PC-3 (cell line): ENCODE measurements at regions not wholly inside any gene's neighbourhood (a gene's known extent, or its start where the extent isn't known, plus 50 kb on each side); places are given as distances from the start of the nearest gene placed in this dataset.

Experiments used
- ATAC-seq: fragments of 200-7000 bp; cut with Tn5 transposase; 2 replicates; pipeline ENCODE4 v1.9.1; 2020; ENCODE audit warnings: mild to moderate bottlenecking, moderate library complexity
- BruUV-seq: library from RNA; stranded (reverse); fragments of 400-500 nt; replicated peaks from 2 replicates; lab custom pipeline; 2021; lab: Mats Ljungman, UMichigan
- CTCF ChIA-PET: fragments of 300-600 bp; sonication (Branson Sonifier 250); formaldehyde crosslinking; loops from one replicate; lab custom pipeline; 2022; ENCODE audit warnings: antibody characterized with exemption; lab: Charles Lee
- POLR2A ChIA-PET: fragments of 300-600 bp; sonication (Branson Sonifier 250); formaldehyde crosslinking; loops from one replicate; lab custom pipeline; 2022; ENCODE audit warnings: antibody characterized with exemption; ENCODE audit not compliant: unreplicated experiment; lab: Charles Lee
- DNase-seq: peaks from one replicate; pipeline ENCODE4 v3.0.0-alpha.2; 2015
- H2AFZ ChIP-seq: fragments of 300-600 bp; sonication (generic); 2 replicates; pipeline ENCODE4 v1.6.0; 2016; ENCODE audit warnings: antibody characterized with exemption, low read length
- H3F3A ChIP-seq: fragments of 300-600 bp; sonication (generic); one replicate; pipeline ENCODE4 v1.6.0; 2017; ENCODE audit warnings: antibody characterized with exemption, low read length, control low read depth, mild to moderate bottlenecking; ENCODE audit not compliant: unreplicated experiment
- H3K27ac ChIP-seq: fragments of 300-600 bp; sonication (generic); 2 replicates; pipeline ENCODE4 v1.5.1; 2016; ENCODE audit warnings: mild to moderate bottlenecking, low read length
- H3K27me3 ChIP-seq: fragments of 300-600 bp; sonication (generic); 2 replicates; pipeline ENCODE4 v1.6.1; 2016; ENCODE audit warnings: low read length, mixed read lengths
- H3K36me3 ChIP-seq: fragments of 300-600 bp; sonication (generic); 2 replicates; pipeline ENCODE4 v1.6.1; 2016; ENCODE audit warnings: low read depth, mixed run types, low read length, mixed read lengths
- H3K4me1 ChIP-seq: fragments of 300-600 bp; sonication (generic); 2 replicates; pipeline ENCODE4 v1.5.1; 2016; ENCODE audit warnings: low read length; ENCODE audit not compliant: insufficient read depth
- H3K4me2 ChIP-seq: fragments of 300-600 bp; sonication (generic); 2 replicates; pipeline ENCODE4 v1.6.0; 2016; ENCODE audit warnings: low read length
- H3K4me3 ChIP-seq: fragments of 300-600 bp; sonication (generic); 2 replicates; pipeline ENCODE4 v1.5.1; 2016; ENCODE audit warnings: mild to moderate bottlenecking, low read length, mixed read lengths
- H3K79me2 ChIP-seq: fragments of 300-600 bp; sonication (generic); 2 replicates; pipeline ENCODE4 v1.6.1; 2017; ENCODE audit warnings: low read length, mixed read lengths
- H3K9ac ChIP-seq: fragments of 300-600 bp; sonication (generic); 2 replicates; pipeline ENCODE4 v1.6.0; 2016; ENCODE audit warnings: mild to moderate bottlenecking, low read length
- H3K9me2 ChIP-seq: fragments of 300-600 bp; sonication (generic); replicated peaks from 2 replicates; pipeline ENCODE4 v1.6.1; 2016; ENCODE audit warnings: mixed run types, low read length, mixed read lengths
- H3K9me3 ChIP-seq: fragments of 300-600 bp; sonication (generic); 2 replicates; pipeline ENCODE4 v1.6.1; 2016; ENCODE audit warnings: low read length, mixed read lengths
- H4K20me1 ChIP-seq: fragments of 300-600 bp; sonication (generic); 2 replicates; pipeline ENCODE4 v1.6.1; 2016; ENCODE audit warnings: low read length, mixed read lengths
- EZH2 ChIP-seq: fragments of 300-600 bp; sonication (generic); IDR thresholded peaks from one replicate; pipeline ENCODE4 v1.6.1; 2017; ENCODE audit warnings: antibody characterized with exemption, mild to moderate bottlenecking, low read length; ENCODE audit not compliant: unreplicated experiment
- EZH2phosphoT487 ChIP-seq: fragments of 300-600 bp; sonication (generic); IDR thresholded peaks from 2 replicates; pipeline ENCODE4 v1.6.1; 2018; ENCODE audit warnings: mild to moderate bottlenecking, antibody characterized with exemption, low read length, borderline replicate concordance
- intact Hi-C: fragments of 100-400 bp; cut with micrococcal nuclease; formaldehyde crosslinking; loops from 2 replicates; pipeline ENCODE4 v1.9.0; 2023
- TF ChIP-seq, protein P1 (sequence below): fragments of 300-600 bp; sonication (generic); conservative IDR thresholded peaks from 2 replicates; pipeline ENCODE4 v1.5.1; 2017; ENCODE audit warnings: antibody characterized with exemption, low read depth, mild to moderate bottlenecking, low read length

DNA sequence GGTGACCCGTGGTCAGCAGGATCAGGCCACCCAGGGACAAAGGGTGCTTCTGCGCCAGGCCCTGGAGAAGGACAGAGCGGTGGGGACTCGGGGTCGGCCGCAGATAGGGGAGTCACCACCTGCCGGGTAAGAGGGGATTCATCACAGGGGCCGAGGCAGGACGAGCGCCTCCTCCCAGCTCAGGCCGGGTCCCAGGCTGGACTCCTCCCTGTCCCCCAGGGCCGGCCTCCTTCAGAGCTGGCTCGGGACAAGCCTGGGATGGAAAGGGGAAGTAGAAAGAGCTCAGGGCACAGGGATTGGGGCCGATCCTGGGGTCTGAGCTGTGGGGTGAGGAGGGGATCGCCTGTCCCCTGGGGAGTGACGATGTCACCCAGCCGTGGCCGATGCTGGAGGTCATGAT is 139.4 kb downstream of the GPCPD1 start:
- no peak overlapping the region for H2AFZ ChIP-seq
- H3F3A ChIP-seq, result no peaks in the 10 kb centered on the region
- intact Hi-C loops, result no loop called here
- POLR2A ChIA-PET, result no interaction called here
- TF ChIP-seq, protein P1, sequence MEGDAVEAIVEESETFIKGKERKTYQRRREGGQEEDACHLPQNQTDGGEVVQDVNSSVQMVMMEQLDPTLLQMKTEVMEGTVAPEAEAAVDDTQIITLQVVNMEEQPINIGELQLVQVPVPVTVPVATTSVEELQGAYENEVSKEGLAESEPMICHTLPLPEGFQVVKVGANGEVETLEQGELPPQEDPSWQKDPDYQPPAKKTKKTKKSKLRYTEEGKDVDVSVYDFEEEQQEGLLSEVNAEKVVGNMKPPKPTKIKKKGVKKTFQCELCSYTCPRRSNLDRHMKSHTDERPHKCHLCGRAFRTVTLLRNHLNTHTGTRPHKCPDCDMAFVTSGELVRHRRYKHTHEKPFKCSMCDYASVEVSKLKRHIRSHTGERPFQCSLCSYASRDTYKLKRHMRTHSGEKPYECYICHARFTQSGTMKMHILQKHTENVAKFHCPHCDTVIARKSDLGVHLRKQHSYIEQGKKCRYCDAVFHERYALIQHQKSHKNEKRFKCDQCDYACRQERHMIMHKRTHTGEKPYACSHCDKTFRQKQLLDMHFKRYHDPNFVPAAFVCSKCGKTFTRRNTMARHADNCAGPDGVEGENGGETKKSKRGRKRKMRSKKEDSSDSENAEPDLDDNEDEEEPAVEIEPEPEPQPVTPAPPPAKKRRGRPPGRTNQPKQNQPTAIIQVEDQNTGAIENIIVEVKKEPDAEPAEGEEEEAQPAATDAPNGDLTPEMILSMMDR, result no peak
- TF ChIP-seq EZH2phosphoT487 (no peak), EZH2 (no peak)
- DNase-seq (no peak), ATAC-seq (no peak)
- no peak overlapping the region for H3K4me3 ChIP-seq
- no peak overlapping the region for H3K9ac ChIP-seq
- no peak overlapping the region for H3K27ac ChIP-seq
- CTCF ChIA-PET, result no interaction called here
- H3K79me2 ChIP-seq, result no peaks in the 10 kb centered on the region
- peaks cover 40% of the 10 kb centered on the region for H3K27me3 ChIP-seq
- H3K4me2 ChIP-seq, result no peak overlapping the region
- H4K20me1 ChIP-seq, result no peaks in the 10 kb centered on the region
- no peaks in the 10 kb centered on the region for H3K4me1 ChIP-seq
- no TSS peak for BruUV-seq
- H3K9me2 ChIP-seq, result no peaks in the 10 kb centered on the region
- no peaks in the 10 kb centered on the region for H3K9me3 ChIP-seq
- no peaks in the 10 kb centered on the region for H3K36me3 ChIP-seq

DNA sequence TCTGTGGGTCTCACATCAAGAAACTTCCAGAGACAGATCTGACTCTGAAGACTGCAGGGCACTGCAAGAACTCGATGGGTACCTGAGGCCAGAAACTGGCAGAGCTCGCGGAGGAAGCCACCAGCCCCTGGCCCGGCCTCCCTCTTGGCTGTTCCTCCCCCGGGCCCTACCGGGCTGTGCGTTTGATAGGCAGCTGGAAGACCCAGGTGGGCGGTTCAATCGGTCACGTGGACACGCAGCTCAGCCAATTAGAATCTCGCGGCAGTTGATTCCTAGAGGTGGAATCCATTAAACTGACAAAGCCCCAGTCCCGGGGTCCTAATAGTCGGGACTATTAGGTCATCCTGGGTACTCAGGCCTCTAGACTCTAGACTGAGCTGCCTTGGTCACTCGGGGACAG is 139.9 kb downstream of the GPCPD1 start:
- Histone ChIP-seq H3K27me3 (peaks cover 45% of the 10 kb centered on the region), H3K4me1 (no peaks in the 10 kb centered on the region), H3K36me3 (no peaks in the 10 kb centered on the region), H3F3A (no peaks in the 10 kb centered on the region), H3K9ac (no peak overlapping the region), H3K4me2 (no peak overlapping the region), H3K27ac (no peak overlapping the region), H2AFZ (no peak overlapping the region), H3K9me2 (no peaks in the 10 kb centered on the region), H3K9me3 (no peaks in the 10 kb centered on the region), H3K4me3 (no peak overlapping the region), H4K20me1 (no peaks in the 10 kb centered on the region), H3K79me2 (no peaks in the 10 kb centered on the region)
- CTCF ChIA-PET, result no interaction called here
- BruUV-seq, result no TSS peak
- intact Hi-C loops, result no loop called here
- POLR2A ChIA-PET, result no interaction called here
- TF ChIP-seq EZH2, result no peak
- TF ChIP-seq, protein P1, result no peak
- TF ChIP-seq EZH2phosphoT487, result no peak
- no peak for DNase-seq
- ATAC-seq, result no peak

DNA sequence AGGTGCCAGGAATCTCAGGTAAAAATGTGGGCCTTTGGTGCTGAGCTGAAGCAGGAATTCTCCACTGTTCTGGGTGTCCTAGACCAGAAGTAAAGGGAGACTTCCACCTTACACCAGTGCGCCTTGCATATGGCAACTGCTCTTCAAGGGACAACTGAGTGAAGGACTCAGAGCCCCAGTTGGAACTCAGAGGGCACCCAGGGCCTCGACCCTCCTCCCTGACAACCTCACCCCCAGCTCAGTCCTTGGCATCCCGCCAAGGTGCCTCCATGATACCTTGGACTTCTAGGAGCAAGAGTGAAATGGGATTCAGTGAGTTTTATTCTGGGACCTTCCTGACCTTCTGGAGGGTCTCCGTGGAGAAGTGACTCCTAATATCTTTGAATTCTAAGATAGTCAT is 140.3 kb downstream of the GPCPD1 start:
- BruUV-seq, result no TSS peak
- intact Hi-C loops, result no loop called here
- no peaks in the 10 kb centered on the region for H3K79me2 ChIP-seq
- H3K9me2 ChIP-seq, result no peaks in the 10 kb centered on the region
- no peak overlapping the region for H2AFZ ChIP-seq
- ATAC-seq (no peak), DNase-seq (no peak)
- no peak overlapping the region for H3K4me2 ChIP-seq
- ChIA-PET POLR2A (no interaction called here), CTCF (no interaction called here)
- H3F3A ChIP-seq, result no peaks in the 10 kb centered on the region
- TF ChIP-seq, protein P1, result no peak
- no peak for TF ChIP-seq EZH2
- TF ChIP-seq EZH2phosphoT487, result no peak
- no peaks in the 10 kb centered on the region for H3K36me3 ChIP-seq
- H3K27me3 ChIP-seq, result peaks cover 50% of the 10 kb centered on the region
- no peaks in the 10 kb centered on the region for H4K20me1 ChIP-seq
- H3K27ac ChIP-seq, result no peak overlapping the region
- H3K4me3 ChIP-seq, result no peak overlapping the region
- no peaks in the 10 kb centered on the region for H3K4me1 ChIP-seq
- no peaks in the 10 kb centered on the region for H3K9me3 ChIP-seq
- no peak overlapping the region for H3K9ac ChIP-seq
